ENCODE measurements at regions not wholly inside any gene's neighbourhood (a gene's known extent, or its start where the extent isn't known, plus 50 kb on each side); places are given as distances from the start of the nearest gene placed in this dataset.

GRCh38 chr3:86221601-86222000 lies 769.3 kb downstream of the VGLL3 start:
- no peaks in the 10 kb centered on the region for H3K9me3 ChIP-seq (ENCODE audit: control insufficient read depth, insufficient read depth, low read length)
- no peaks in the 10 kb centered on the region for H3K4me1 ChIP-seq (ENCODE audit: control insufficient read depth, insufficient read depth, low read length)
- H3K36me3 ChIP-seq (ENCODE audit: control insufficient read depth, insufficient read depth, low read length) = no peaks in the 10 kb centered on the region
- no peak overlapping the region for H3K27ac ChIP-seq (ENCODE audit: low read length)
- DNase-seq (ENCODE audit: low read depth, low spot score) = no peak
- whole genome bisulfite sequencing (ENCODE audit: insufficient coverage, insufficient read length) = no CpG with 5 or more reads among the region's 3 CpGs
- H3K27me3 ChIP-seq (ENCODE audit: control insufficient read depth, insufficient read depth, low read length) = no peaks in the 10 kb centered on the region
- no peak overlapping the region for H3K4me3 ChIP-seq (ENCODE audit: low read length)

- no peak overlapping the region for H3K4me3 ChIP-seq (ENCODE audit: low read length)
- no peaks in the 10 kb centered on the region for H3K4me1 ChIP-seq (ENCODE audit: control insufficient read depth, insufficient read depth, low read length)
- H3K36me3 ChIP-seq (ENCODE audit: control insufficient read depth, insufficient read depth, low read length) = no peaks in the 10 kb centered on the region
- H3K9me3 ChIP-seq (ENCODE audit: control insufficient read depth, insufficient read depth, low read length) = no peaks in the 10 kb centered on the region
- no peak for DNase-seq (ENCODE audit: low read depth, low spot score)
- no peaks in the 10 kb centered on the region for H3K27me3 ChIP-seq (ENCODE audit: control insufficient read depth, insufficient read depth, low read length)
- no CpG with 5 or more reads among the region's 1 CpG for WGBS (ENCODE audit: insufficient coverage, insufficient read length)
- no peak overlapping the region for H3K27ac ChIP-seq (ENCODE audit: low read length)
These were observed 782.2 kb downstream of the VGLL3 start for GRCh38 chr3:86208772-86209171.

GRCh38 chr3:86182606-86183005 lies 808.3 kb downstream of the VGLL3 start:
- Histone ChIP-seq H3K4me1 (ENCODE audit: control insufficient read depth, insufficient read depth, low read length) (no peaks in the 10 kb centered on the region), H3K4me3 (ENCODE audit: low read length) (no peak overlapping the region), H3K9me3 (ENCODE audit: control insufficient read depth, insufficient read depth, low read length) (no peaks in the 10 kb centered on the region), H3K27ac (ENCODE audit: low read length) (no peak overlapping the region), H3K36me3 (ENCODE audit: control insufficient read depth, insufficient read depth, low read length) (no peaks in the 10 kb centered on the region), H3K27me3 (ENCODE audit: control insufficient read depth, insufficient read depth, low read length) (no peaks in the 10 kb centered on the region)
- WGBS (ENCODE audit: insufficient coverage, insufficient read length) = no CpG with 5 or more reads among the region's 2 CpGs
- no peak for DNase-seq (ENCODE audit: low read depth, low spot score)

GRCh38 chr3:86180696-86181095 lies 810.3 kb downstream of the VGLL3 start:
- no peak overlapping the region for H3K4me3 ChIP-seq (ENCODE audit: low read length)
- peaks cover 4% of the 10 kb centered on the region; the same call in 1 of the 2 replicates for H3K4me1 ChIP-seq (ENCODE audit: control insufficient read depth, insufficient read depth, low read length)
- H3K9me3 ChIP-seq (ENCODE audit: control insufficient read depth, insufficient read depth, low read length) = no peaks in the 10 kb centered on the region
- no CpG with 5 or more reads among the region's 2 CpGs for WGBS (ENCODE audit: insufficient coverage, insufficient read length)
- no peaks in the 10 kb centered on the region for H3K27me3 ChIP-seq (ENCODE audit: control insufficient read depth, insufficient read depth, low read length)
- H3K36me3 ChIP-seq (ENCODE audit: control insufficient read depth, insufficient read depth, low read length) = no peaks in the 10 kb centered on the region
- no peak overlapping the region for H3K27ac ChIP-seq (ENCODE audit: low read length)
- DNase-seq (ENCODE audit: low read depth, low spot score) = no peak

- Histone ChIP-seq H3K36me3 (ENCODE audit: control insufficient read depth, insufficient read depth, low read length) (no peaks in the 10 kb centered on the region), H3K27ac (ENCODE audit: low read length) (no peak overlapping the region), H3K4me1 (ENCODE audit: control insufficient read depth, insufficient read depth, low read length) (peaks cover 7% of the 10 kb centered on the region; the same call in 1 of the 2 replicates), H3K27me3 (ENCODE audit: control insufficient read depth, insufficient read depth, low read length) (no peaks in the 10 kb centered on the region), H3K9me3 (ENCODE audit: control insufficient read depth, insufficient read depth, low read length) (no peaks in the 10 kb centered on the region), H3K4me3 (ENCODE audit: low read length) (no peak overlapping the region)
- DNase-seq (ENCODE audit: low read depth, low spot score) = no peak
- WGBS (ENCODE audit: insufficient coverage, insufficient read length) = no CpG with 5 or more reads among the region's 6 CpGs
These were observed 812.9 kb downstream of the VGLL3 start for GRCh38 chr3:86178095-86178494.

- Histone ChIP-seq H3K27me3 (ENCODE audit: control insufficient read depth, insufficient read depth, low read length) (no peaks in the 10 kb centered on the region), H3K9me3 (ENCODE audit: control insufficient read depth, insufficient read depth, low read length) (no peaks in the 10 kb centered on the region), H3K4me1 (ENCODE audit: control insufficient read depth, insufficient read depth, low read length) (peaks cover 7% of the 10 kb centered on the region; the same call in 1 of the 2 replicates), H3K36me3 (ENCODE audit: control insufficient read depth, insufficient read depth, low read length) (no peaks in the 10 kb centered on the region), H3K4me3 (ENCODE audit: low read length) (no peak overlapping the region), H3K27ac (ENCODE audit: low read length) (no peak overlapping the region)
- no CpG with 5 or more reads among the region's 3 CpGs for WGBS (ENCODE audit: insufficient coverage, insufficient read length)
- DNase-seq (ENCODE audit: low read depth, low spot score) = no peak
These were observed 814.5 kb downstream of the VGLL3 start for GRCh38 chr3:86176445-86176784.

- no peaks in the 10 kb centered on the region for H3K36me3 ChIP-seq (ENCODE audit: control insufficient read depth, insufficient read depth, low read length)
- H3K4me3 ChIP-seq (ENCODE audit: low read length) = no peak overlapping the region
- peak; percentile 77 for DNase-seq (ENCODE audit: low read depth, low spot score)
- H3K9me3 ChIP-seq (ENCODE audit: control insufficient read depth, insufficient read depth, low read length) = no peaks in the 10 kb centered on the region
- H3K4me1 ChIP-seq (ENCODE audit: control insufficient read depth, insufficient read depth, low read length) = peaks cover 7% of the 10 kb centered on the region; the same call in 1 of the 2 replicates
- no CpG with 5 or more reads among the region's 7 CpGs for WGBS (ENCODE audit: insufficient coverage, insufficient read length)
- no peak overlapping the region for H3K27ac ChIP-seq (ENCODE audit: low read length)
- no peaks in the 10 kb centered on the region for H3K27me3 ChIP-seq (ENCODE audit: control insufficient read depth, insufficient read depth, low read length)
These were observed 815.1 kb downstream of the VGLL3 start for GRCh38 chr3:86175593-86176444.

- Histone ChIP-seq H3K4me3 (ENCODE audit: low read length) (no peak overlapping the region), H3K27me3 (ENCODE audit: control insufficient read depth, insufficient read depth, low read length) (no peaks in the 10 kb centered on the region), H3K36me3 (ENCODE audit: control insufficient read depth, insufficient read depth, low read length) (no peaks in the 10 kb centered on the region), H3K4me1 (ENCODE audit: control insufficient read depth, insufficient read depth, low read length) (peaks cover 7% of the 10 kb centered on the region; the same call in 1 of the 2 replicates), H3K9me3 (ENCODE audit: control insufficient read depth, insufficient read depth, low read length) (no peaks in the 10 kb centered on the region), H3K27ac (ENCODE audit: low read length) (no peak overlapping the region)
- no CpG with 5 or more reads among the region's 3 CpGs for WGBS (ENCODE audit: insufficient coverage, insufficient read length)
- DNase-seq (ENCODE audit: low read depth, low spot score) = no peak
These were observed 815.9 kb downstream of the VGLL3 start for GRCh38 chr3:86175051-86175536.

GRCh38 chr3:86173401-86173800 lies 817.5 kb downstream of the VGLL3 start:
- Histone ChIP-seq H3K4me3 (ENCODE audit: low read length) (no peak overlapping the region), H3K4me1 (ENCODE audit: control insufficient read depth, insufficient read depth, low read length) (peaks cover 7% of the 10 kb centered on the region; the same call in 1 of the 2 replicates), H3K9me3 (ENCODE audit: control insufficient read depth, insufficient read depth, low read length) (no peaks in the 10 kb centered on the region), H3K36me3 (ENCODE audit: control insufficient read depth, insufficient read depth, low read length) (no peaks in the 10 kb centered on the region), H3K27me3 (ENCODE audit: control insufficient read depth, insufficient read depth, low read length) (no peaks in the 10 kb centered on the region), H3K27ac (ENCODE audit: low read length) (no peak overlapping the region)
- no CpG with 5 or more reads among the region's 3 CpGs for WGBS (ENCODE audit: insufficient coverage, insufficient read length)
- DNase-seq (ENCODE audit: low read depth, low spot score) = no peak

- Histone ChIP-seq H3K36me3 (ENCODE audit: control insufficient read depth, insufficient read depth, low read length) (no peaks in the 10 kb centered on the region), H3K27ac (ENCODE audit: low read length) (no peak overlapping the region), H3K4me3 (ENCODE audit: low read length) (no peak overlapping the region), H3K9me3 (ENCODE audit: control insufficient read depth, insufficient read depth, low read length) (no peaks in the 10 kb centered on the region), H3K27me3 (ENCODE audit: control insufficient read depth, insufficient read depth, low read length) (no peaks in the 10 kb centered on the region), H3K4me1 (ENCODE audit: control insufficient read depth, insufficient read depth, low read length) (peaks cover 2% of the 10 kb centered on the region; the same call in 1 of the 2 replicates)
- WGBS (ENCODE audit: insufficient coverage, insufficient read length) = no CpG with 5 or more reads among the region's 1 CpG
- DNase-seq (ENCODE audit: low read depth, low spot score) = no peak
These were observed 822.4 kb downstream of the VGLL3 start for GRCh38 chr3:86168512-86168911.

- WGBS (ENCODE audit: insufficient coverage, insufficient read length) = no CpG with 5 or more reads among the region's 1 CpG
- DNase-seq (ENCODE audit: low read depth, low spot score) = no peak
- no peaks in the 10 kb centered on the region for H3K36me3 ChIP-seq (ENCODE audit: control insufficient read depth, insufficient read depth, low read length)
These were observed 828.4 kb downstream of the VGLL3 start for GRCh38 chr3:86162521-86162920.

More at GRCh38 chr3:86162521-86162920, 828.4 kb downstream of the VGLL3 start:
- Histone ChIP-seq H3K27ac (ENCODE audit: low read length) (no peak overlapping the region), H3K4me3 (ENCODE audit: low read length) (no peak overlapping the region), H3K9me3 (ENCODE audit: control insufficient read depth, insufficient read depth, low read length) (no peaks in the 10 kb centered on the region), H3K4me1 (ENCODE audit: control insufficient read depth, insufficient read depth, low read length) (no peaks in the 10 kb centered on the region), H3K27me3 (ENCODE audit: control insufficient read depth, insufficient read depth, low read length) (no peaks in the 10 kb centered on the region)
